ACHN (cell line): ENCODE measurements at regions not wholly inside any gene's neighbourhood (a gene's known extent, or its start where the extent isn't known, plus 50 kb on each side); places are given as distances from the start of the nearest gene placed in this dataset.
"Not testable (repeated sequence)": the region's sequence is repeated elsewhere in the genome, so short reads cannot be mapped to it uniquely, and the experiment has no call there.

Experiments used
- DNase-seq: peaks from one replicate; pipeline ENCODE4 v3.0.0-alpha.2; 2015
- in situ Hi-C: cut with HindIII; loops from 2 replicates; pipeline ENCODE4 v1.10.0; 2017; ENCODE audit warnings: low sequenced_read_pairs, low pct_ligation_motif_present, low pct_unique_long_range_greater_than_20kb

DNA sequence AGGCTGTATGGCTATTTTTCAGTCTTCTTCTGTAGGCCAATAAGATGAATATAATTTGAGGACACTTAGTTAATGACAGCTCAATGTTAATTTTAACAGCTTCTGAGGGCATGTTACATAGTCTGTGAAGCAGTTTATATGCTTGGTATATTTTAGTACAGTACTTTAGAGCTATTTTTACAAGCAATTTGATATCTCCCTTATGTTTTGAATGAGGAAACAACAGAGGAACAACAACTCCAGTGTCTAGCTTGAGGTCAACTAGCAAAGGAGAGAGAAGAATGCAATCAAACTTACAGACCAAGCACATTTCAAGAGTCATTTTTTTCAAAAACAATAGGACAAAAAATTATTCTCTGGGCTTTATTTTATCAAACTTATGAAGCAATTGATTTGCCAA, 469.1 kb upstream of the DCN start:
- DNase-seq, result no peak
- in situ Hi-C loops, result no loop called here

GRCh38 chr12:91643763-91644162, 461.1 kb upstream of the DCN start:
- no peak for DNase-seq
- in situ Hi-C loops, result no loop called here

DNA sequence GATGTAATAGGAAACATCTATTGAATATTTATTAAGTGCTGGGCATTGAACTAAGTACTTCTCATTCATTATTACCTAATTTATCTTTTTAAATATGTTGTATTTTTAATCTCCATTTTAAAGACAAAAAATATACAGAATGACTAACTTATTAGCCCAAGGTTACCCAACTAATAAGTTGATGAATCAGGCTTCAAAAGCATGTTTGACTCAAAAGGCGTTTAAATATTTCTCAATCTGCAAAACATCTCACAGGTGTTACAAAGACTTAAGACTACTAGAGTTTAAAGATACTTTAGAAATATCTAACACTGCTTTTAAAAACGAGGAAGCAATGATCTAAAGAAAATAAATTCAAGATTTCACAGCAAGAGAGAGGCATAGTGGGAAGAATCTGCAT, 457.4 kb upstream of the DCN start:
- DNase-seq, result no peak
- in situ Hi-C loops, result no loop called here

- in situ Hi-C loops, result no loop called here
- no peak for DNase-seq
Observed at GRCh38 chr12:91639327-91639726, 456.7 kb upstream of the DCN start.

DNA sequence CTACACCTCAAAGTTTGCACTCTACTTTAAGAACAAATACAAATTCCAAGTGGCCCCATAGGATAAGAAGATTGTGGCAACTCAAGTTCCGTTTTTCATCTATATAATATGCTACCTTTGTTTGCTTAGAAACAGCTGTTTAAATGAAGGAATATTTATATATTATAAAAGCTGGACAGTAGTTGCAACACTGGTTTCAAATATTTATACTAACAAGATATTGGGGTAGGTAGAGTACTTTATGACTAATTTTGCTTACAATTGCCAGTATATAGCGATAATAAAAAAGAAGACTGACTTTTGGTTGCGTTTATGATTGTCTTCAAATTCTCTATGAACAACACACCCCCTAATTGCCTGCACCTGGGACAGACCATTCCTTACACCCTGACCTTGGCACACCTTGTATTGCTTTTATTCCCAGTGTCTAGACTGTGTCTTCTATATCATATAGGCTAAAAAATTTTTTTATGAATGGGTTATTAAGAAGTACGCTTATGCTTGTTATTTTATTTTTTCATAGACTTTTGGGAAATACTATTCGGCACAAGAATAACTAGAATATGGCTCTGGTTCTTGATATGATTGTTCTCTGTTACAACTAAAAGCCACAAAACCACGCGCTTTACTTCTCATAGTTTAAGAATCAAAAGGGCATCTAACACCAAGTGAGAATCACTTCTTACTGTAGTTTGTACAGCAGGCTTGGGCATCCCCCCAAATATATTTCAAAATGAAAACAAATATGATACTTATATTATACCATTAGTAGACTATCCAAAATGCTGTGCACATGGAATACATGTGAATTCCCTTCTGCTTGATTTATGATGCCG, 455.4 kb upstream of the DCN start:
- in situ Hi-C loops, result no loop called here
- no peak for DNase-seq

GRCh38 chr12:91636721-91637120, 454.1 kb upstream of the DCN start:
- in situ Hi-C loops, result no loop called here
- DNase-seq, result no peak

- in situ Hi-C loops, DNase-seq: not testable (repeated sequence)
Observed at GRCh38 chr12:91634386-91634713, 451.7 kb upstream of the DCN start.

GRCh38 chr12:91633734-91634357, 451.2 kb upstream of the DCN start:
- in situ Hi-C loops, result no loop called here
- DNase-seq, result no peak

DNA sequence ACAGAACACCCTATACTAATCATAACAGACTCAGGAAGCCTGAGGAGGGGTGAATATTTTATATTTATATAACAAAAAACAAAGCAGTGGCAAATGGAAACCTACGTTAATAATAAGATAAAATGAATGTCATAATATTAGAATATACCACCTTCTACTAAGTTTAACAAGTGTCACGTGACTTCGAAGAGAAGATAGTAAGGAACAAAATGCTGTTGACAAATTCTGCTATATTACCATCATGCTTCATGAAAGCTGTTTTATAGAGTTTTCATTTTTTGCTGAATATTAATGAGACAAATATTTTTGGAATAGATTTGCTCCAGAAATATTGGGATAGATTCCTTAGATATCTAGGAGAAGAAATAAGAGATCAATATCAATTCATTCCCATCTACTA, 450.6 kb upstream of the DCN start:
- DNase-seq, result no peak
- in situ Hi-C loops, result no loop called here

- in situ Hi-C loops, result no loop called here
- no peak for DNase-seq
Observed at GRCh38 chr12:91632042-91632786, 449.6 kb upstream of the DCN start.

DNA sequence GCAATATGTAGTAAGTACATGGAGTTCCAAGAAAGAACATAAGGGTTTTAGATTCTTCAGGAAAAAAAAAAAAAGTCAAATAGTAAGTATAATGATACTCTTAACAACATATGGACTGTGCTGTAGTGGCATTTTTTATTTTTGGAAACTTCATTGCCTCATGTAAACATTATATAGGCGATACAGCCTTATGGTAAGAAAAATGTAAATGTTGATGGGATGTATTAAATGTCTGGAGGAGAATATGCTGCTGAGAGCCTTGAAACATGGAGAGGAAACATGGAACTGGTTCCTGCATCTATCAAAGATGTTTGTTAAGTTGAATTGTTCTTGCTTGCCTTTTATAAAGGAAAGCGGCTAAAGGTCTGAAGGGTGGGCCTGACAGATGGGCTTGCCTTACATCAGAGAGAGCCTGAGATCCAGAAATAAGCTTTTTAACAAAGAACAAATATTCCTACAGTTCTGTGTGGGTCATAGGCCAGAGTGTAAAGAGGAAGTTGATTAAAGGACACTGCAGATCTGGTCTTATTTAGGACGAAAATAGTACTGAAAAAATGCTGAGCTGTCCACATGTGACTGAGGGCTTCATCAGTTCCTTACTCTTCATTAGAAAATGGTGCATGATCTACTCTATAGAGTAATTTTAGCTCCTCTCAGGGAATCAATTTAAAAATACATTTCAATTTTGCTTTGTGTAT, 448.1 kb upstream of the DCN start:
- in situ Hi-C loops, result no loop called here
- DNase-seq, result no peak

- DNase-seq, result no peak
- in situ Hi-C loops, result no loop called here
Observed at GRCh38 chr12:91630083-91630482, 447.5 kb upstream of the DCN start.

- no peak for DNase-seq
- in situ Hi-C loops, result no loop called here
Observed at GRCh38 chr12:91629440-91629839, 446.8 kb upstream of the DCN start.

DNA sequence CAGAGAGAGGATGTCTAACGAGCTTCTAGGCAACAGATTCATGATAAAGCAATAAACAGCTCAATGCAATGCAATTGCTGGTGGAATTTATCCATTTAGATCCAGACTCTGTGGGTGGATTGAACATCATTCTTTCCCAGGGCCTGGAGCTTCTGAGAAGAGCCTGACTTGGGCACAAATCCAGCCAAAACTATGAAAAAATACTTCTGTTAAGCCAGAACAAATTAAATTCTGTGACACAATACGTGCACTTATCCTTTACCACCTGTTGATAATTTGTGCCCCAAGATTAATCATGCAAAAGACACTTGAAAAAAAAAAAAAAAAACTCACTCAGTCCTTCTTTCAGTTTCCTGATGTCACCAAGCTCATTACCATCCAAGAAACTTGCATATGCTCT, 446.0 kb upstream of the DCN start:
- no peak for DNase-seq
- in situ Hi-C loops, result no loop called here

DNA sequence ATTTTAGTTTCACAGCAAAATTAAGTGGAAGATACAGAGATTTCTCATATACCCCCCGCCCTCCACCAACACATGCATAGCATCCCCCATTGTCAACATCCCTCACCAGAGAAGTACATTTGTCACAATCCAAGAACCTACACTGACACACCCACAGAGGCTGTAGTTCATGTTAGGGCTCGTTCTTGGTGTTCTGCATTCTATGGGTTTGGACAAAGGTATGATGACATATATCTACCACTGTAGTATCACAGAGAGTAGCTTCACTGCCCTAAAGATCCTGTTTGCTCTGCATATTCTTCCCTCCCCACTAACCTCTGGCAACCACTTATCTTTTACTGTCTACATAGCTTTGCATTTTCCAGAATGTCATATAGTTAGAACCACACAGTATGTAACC, 444.6 kb upstream of the DCN start:
- in situ Hi-C loops, result no loop called here

DNA sequence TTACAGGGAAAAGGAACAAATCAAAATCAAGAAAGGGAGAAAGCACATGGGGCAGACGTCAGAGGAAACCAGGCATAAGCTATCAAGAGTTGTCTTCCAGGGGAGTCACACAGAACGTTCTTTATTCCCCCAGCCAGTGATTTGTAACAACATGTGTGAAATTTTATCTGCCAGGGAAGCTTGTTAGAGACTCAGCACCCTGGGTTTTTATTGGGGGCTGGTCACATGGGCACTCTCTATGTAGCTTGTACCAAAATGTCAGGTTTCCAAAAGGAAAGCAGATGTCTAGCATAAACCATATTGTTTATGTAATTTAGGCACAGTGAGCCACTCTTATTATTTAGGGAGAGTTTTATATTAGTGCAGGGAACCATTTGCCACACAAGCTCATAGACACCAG, 440.4 kb upstream of the DCN start:
- no peak for DNase-seq
- in situ Hi-C loops, result no loop called here

More for the DNA sequence above, 444.6 kb upstream of the DCN start:
- no peak for DNase-seq

DNA sequence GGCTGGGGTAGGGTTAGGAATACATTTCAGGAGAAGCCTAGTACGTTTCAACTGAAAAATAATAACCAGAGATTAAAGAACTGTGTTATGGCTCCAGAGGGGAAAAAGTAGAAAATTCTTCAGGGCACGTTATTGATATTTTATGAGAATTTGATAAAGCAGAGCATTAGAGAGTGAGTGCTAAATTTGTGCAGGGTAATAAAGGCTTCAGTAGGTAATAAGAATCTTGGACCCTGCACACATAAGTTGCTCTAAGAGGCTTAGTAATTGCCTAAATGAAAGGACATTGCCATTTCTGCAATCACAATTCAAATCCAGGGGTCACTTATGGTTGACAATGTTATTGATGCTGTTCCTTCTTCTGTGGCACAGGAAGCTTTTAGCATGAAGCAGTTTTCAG, 439.4 kb upstream of the DCN start:
- in situ Hi-C loops, result no loop called here
- DNase-seq, result no peak

DNA sequence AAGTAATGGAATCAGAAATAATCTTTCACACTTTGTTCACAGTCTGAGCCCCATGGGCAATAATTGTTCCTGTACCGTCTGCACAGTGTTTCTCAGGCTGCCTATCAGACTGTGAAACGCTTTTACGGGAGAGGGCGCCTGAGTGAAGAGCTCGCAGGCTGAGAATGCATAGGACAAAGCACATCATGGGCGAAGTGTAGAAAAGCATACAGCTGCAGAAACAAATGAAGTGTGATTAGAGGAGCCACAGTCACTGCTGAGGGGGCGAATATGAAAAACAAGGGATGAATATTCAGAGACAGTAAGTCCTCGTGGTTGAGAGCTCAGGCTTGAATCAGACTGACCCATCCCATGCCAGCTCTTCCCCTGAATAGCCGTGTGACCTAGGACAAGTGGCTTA, 438.4 kb upstream of the DCN start:
- no peak for DNase-seq
- in situ Hi-C loops, result no loop called here

GRCh38 chr12:91620422-91620821, 437.8 kb upstream of the DCN start:
- DNase-seq, result no peak
- in situ Hi-C loops, result no loop called here
